RWPE2 (cell line): ENCODE measurements at regions not wholly inside any gene's neighbourhood (a gene's known extent, or its start where the extent isn't known, plus 50 kb on each side); places are given as distances from the start of the nearest gene placed in this dataset.

Experiments used
- ATAC-seq: fragments of 200-7000 bp; cut with Tn5 transposase; 3 replicates; pipeline ENCODE4 v1.9.1; 2021; ENCODE audit warnings: low read depth
- DNase-seq: peaks from one replicate; pipeline ENCODE4 v3.0.0-alpha.2; 2020; ENCODE audit warnings: low spot score
- H3K27ac ChIP-seq: fragments of 450-650 bp; 2 replicates; pipeline ENCODE4 v1.5.1; 2017; ENCODE audit warnings: mild to moderate bottlenecking; ENCODE audit not compliant: poor library complexity, severe bottlenecking
- H3K27me3 ChIP-seq: fragments of 250-450 bp; sonication (Bioruptor Pico); 2 replicates; pipeline ENCODE4 v1.5.1; 2021; ENCODE audit warnings: mild to moderate bottlenecking, moderate library complexity; ENCODE audit not compliant: insufficient read depth, poor library complexity, severe bottlenecking
- H3K36me3 ChIP-seq: fragments of 250-450 bp; sonication (Bioruptor Pico); 2 replicates; pipeline ENCODE4 v1.5.1; 2020; ENCODE audit warnings: low read depth, mild to moderate bottlenecking, moderate library complexity
- H3K4me1 ChIP-seq: fragments of 250-450 bp; sonication (Bioruptor Pico); 2 replicates; pipeline ENCODE4 v1.5.1; 2021; ENCODE audit warnings: mild to moderate bottlenecking, moderate library complexity; ENCODE audit not compliant: insufficient read depth, poor library complexity, severe bottlenecking
- H3K4me3 ChIP-seq: fragments of 250-450 bp; sonication (Bioruptor Pico); 2 replicates; pipeline ENCODE4 v1.5.1; 2021; ENCODE audit warnings: mild to moderate bottlenecking, moderate library complexity; ENCODE audit not compliant: severe bottlenecking
- H3K9me3 ChIP-seq: fragments of 250-450 bp; sonication (Bioruptor Pico); 2 replicates; pipeline ENCODE4 v1.5.1; 2021; ENCODE audit warnings: mild to moderate bottlenecking, moderate library complexity; ENCODE audit not compliant: severe bottlenecking
- TF ChIP-seq, protein P1 (sequence below): fragments of 450-650 bp; IDR thresholded peaks from one replicate; pipeline ENCODE4 v1.5.1; 2017; ENCODE audit warnings: mild to moderate bottlenecking, moderate library complexity; ENCODE audit not compliant: poor library complexity, severe bottlenecking

DNA sequence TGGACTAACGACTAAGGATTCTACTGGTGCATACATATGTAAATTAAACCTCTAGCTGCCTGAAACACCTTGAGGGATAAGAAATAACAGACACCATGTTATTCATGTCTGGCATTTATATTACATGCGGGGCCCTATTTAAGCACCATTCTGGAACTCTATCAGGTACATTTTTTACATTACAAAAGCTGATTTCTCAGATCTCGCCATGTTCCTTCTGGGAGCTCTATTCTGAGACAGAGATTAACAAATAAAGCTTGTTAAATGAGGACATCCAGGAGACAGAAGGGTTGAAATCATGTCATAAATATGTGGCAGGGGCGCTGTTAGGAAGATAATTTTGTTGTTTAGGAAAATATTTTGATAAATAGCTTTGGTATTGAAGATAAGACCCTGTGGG is 93.4 kb upstream of the SLIT3 start:
- no peak overlapping the region for H3K27ac ChIP-seq
- peaks cover 3% of the 10 kb centered on the region for H3K4me1 ChIP-seq
- peaks cover 3% of the 10 kb centered on the region for H3K9me3 ChIP-seq
- no peak overlapping the region for H3K4me3 ChIP-seq
- TF ChIP-seq, protein P1, sequence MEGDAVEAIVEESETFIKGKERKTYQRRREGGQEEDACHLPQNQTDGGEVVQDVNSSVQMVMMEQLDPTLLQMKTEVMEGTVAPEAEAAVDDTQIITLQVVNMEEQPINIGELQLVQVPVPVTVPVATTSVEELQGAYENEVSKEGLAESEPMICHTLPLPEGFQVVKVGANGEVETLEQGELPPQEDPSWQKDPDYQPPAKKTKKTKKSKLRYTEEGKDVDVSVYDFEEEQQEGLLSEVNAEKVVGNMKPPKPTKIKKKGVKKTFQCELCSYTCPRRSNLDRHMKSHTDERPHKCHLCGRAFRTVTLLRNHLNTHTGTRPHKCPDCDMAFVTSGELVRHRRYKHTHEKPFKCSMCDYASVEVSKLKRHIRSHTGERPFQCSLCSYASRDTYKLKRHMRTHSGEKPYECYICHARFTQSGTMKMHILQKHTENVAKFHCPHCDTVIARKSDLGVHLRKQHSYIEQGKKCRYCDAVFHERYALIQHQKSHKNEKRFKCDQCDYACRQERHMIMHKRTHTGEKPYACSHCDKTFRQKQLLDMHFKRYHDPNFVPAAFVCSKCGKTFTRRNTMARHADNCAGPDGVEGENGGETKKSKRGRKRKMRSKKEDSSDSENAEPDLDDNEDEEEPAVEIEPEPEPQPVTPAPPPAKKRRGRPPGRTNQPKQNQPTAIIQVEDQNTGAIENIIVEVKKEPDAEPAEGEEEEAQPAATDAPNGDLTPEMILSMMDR: no peak
- no peaks in the 10 kb centered on the region for H3K27me3 ChIP-seq
- DNase-seq: no peak
- H3K36me3 ChIP-seq: no peaks in the 10 kb centered on the region
- ATAC-seq: no peak

DNA sequence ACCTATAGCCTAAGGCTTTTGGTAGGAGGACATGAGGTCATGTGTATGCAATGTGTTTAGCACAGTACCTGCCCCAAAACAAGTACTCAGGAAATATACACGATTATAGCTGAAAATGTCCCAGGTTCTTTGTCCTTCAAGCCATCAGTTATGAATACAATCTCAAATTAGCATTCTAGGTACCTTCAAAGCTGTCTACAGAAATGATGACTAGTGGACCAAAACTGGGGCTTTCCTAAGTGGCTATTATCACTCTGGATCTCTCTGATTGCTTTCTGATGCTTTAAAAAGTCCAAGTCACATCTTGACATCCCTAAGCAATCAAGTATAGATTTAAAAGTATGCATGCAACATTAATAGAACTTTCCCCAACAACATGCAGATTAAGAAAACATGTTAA is 93.0 kb upstream of the SLIT3 start:
- DNase-seq (no peak), ATAC-seq (no peak; the same call in 2 of the 3 replicates)
- H3K27me3 ChIP-seq: no peaks in the 10 kb centered on the region
- TF ChIP-seq, protein P1: no peak
- no peak overlapping the region for H3K27ac ChIP-seq
- H3K36me3 ChIP-seq: no peaks in the 10 kb centered on the region
- H3K9me3 ChIP-seq: peaks cover 3% of the 10 kb centered on the region
- H3K4me1 ChIP-seq: peaks cover 3% of the 10 kb centered on the region
- no peak overlapping the region for H3K4me3 ChIP-seq

GRCh38 chr5:169390265-169390664 is 89.3 kb upstream of the SLIT3 start:
- Histone ChIP-seq H3K4me1 (no peaks in the 10 kb centered on the region), H3K9me3 (no peaks in the 10 kb centered on the region), H3K27me3 (no peaks in the 10 kb centered on the region), H3K27ac (no peak overlapping the region), H3K36me3 (no peaks in the 10 kb centered on the region), H3K4me3 (no peak overlapping the region)
- TF ChIP-seq, protein P1: no peak
- no peak for ATAC-seq
- no peak for DNase-seq

- ATAC-seq: no peak
- no peak for DNase-seq
- no peak overlapping the region for H3K27ac ChIP-seq
- TF ChIP-seq, protein P1: no peak
- no peaks in the 10 kb centered on the region for H3K9me3 ChIP-seq
- H3K36me3 ChIP-seq: no peaks in the 10 kb centered on the region
- no peaks in the 10 kb centered on the region for H3K27me3 ChIP-seq
- H3K4me3 ChIP-seq: no peak overlapping the region
- no peaks in the 10 kb centered on the region for H3K4me1 ChIP-seq
Observed at GRCh38 chr5:169389318-169389717, 88.4 kb upstream of the SLIT3 start.

DNA sequence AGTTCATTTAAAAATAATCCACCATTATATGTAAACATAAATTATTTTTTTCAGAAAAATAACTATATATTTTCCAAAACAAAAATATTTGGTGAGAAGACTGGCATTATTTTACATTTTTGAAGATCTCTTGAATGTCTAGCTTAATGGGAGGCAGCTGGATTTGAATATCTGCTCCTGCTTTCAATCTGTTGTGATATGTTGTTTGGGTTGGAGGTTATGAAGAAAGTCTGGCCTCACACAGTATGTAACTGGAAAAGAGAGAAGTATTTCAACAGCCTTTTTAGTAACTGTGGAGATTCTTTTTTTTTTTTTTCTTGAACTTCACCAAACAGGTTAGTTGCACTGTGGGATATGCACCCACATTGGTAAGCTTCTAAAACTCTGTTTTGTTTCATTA is 84.7 kb upstream of the SLIT3 start:
- DNase-seq: no peak
- TF ChIP-seq, protein P1: no peak
- ATAC-seq: no peak
- Histone ChIP-seq H3K4me3 (no peak overlapping the region), H3K4me1 (no peaks in the 10 kb centered on the region), H3K9me3 (no peaks in the 10 kb centered on the region), H3K36me3 (no peaks in the 10 kb centered on the region), H3K27me3 (no peaks in the 10 kb centered on the region), H3K27ac (no peak overlapping the region)
